Endothelial cell of umbilical vein (primary cell): ENCODE measurements at regions not wholly inside any gene's neighbourhood (a gene's known extent, or its start where the extent isn't known, plus 50 kb on each side); places are given as distances from the start of the nearest gene placed in this dataset.

Experiments
- BruUV-seq: library from RNA; stranded (reverse); fragments of 400-500 nt; replicated peaks from 2 replicates; lab custom pipeline; 2021; lab: Mats Ljungman, UMichigan
- CTCF ChIA-PET: fragments of 300-600, 350-600 bp; sonication (Branson Sonifier 250); formaldehyde crosslinking; loops from one replicate; lab custom pipeline; 2021; ENCODE audit warnings: antibody characterized with exemption, inconsistent platforms; lab: Charles Lee
- POLR2A ChIA-PET: fragments of 300-600, 350-600 bp; sonication (Branson Sonifier 250); formaldehyde crosslinking; loops from one replicate; lab custom pipeline; 2021; ENCODE audit warnings: antibody characterized with exemption, inconsistent platforms; lab: Charles Lee
- DNase-seq: peaks from one replicate; pipeline ENCODE4 v3.0.0-alpha.2; 2011; ENCODE audit warnings: low read depth, low spot score
- FAIRE-seq: peaks from 2 replicates; lab custom pipeline; 2011; peaks lifted over from hg19 to GRCh38; lab: Jason Lieb, UNC
- H2AFZ ChIP-seq: 2 replicates; pipeline ENCODE4 v1.6.0; 2012; ENCODE audit warnings: low read depth, low read length, control low read depth, inconsistent platforms
- H3K27ac ChIP-seq: 2 replicates; pipeline ENCODE4 v1.5.1; 2011; ENCODE audit warnings: low read depth, mild to moderate bottlenecking, control low read depth, low read length, moderate library complexity; ENCODE audit not compliant: insufficient read depth
- H3K27me3 ChIP-seq, 2 experiments: 2 replicates each; pipeline versions ENCODE4 v1.6.0 to v1.6.1; 2011; ENCODE audit warnings: low read length in 2 of 2, mixed read lengths in 1 of 2; ENCODE audit not compliant: control insufficient read depth in 2 of 2, insufficient read depth in 2 of 2
- H3K36me3 ChIP-seq, 2 experiments: 2 replicates in 1 of 2; 3 replicates in 1 of 2; pipeline ENCODE4 v1.5.1; 2011; ENCODE audit warnings: low read length in 2 of 2, mild to moderate bottlenecking in 1 of 2, moderate library complexity in 1 of 2; ENCODE audit not compliant: control insufficient read depth in 2 of 2, insufficient read depth in 2 of 2; ENCODE audit errors: extremely low read depth in 1 of 2
- H3K4me1 ChIP-seq: 3 replicates; pipeline ENCODE4 v1.5.1; 2011; ENCODE audit warnings: mild to moderate bottlenecking, low read length; ENCODE audit not compliant: control insufficient read depth, insufficient read depth; ENCODE audit errors: extremely low read depth
- H3K4me2 ChIP-seq: 2 replicates; pipeline ENCODE4 v1.6.1; 2011; ENCODE audit warnings: low read length, control low read depth, mixed read lengths; ENCODE audit not compliant: insufficient read depth
- H3K4me3 ChIP-seq, 3 experiments: fragments of 200-600 bp in 1 of 3; sonication (generic), shearing (Covaris generic) in 1 of 3; replicated peaks in 1 of 3; 2 replicates each; pipeline ENCODE4 v1.5.1; 2011 to 2016; ENCODE audit warnings: control low read depth in 3 of 3, low read length in 3 of 3, mild to moderate bottlenecking in 2 of 3, inconsistent platforms in 1 of 3, low read depth in 1 of 3, moderate library complexity in 1 of 3; ENCODE audit not compliant: insufficient read depth in 1 of 3
- H3K79me2 ChIP-seq: 2 replicates; pipeline ENCODE4 v1.6.0; 2012; ENCODE audit warnings: low read length, inconsistent platforms; ENCODE audit not compliant: control insufficient read depth, insufficient read depth
- H3K9ac ChIP-seq: replicated peaks from 2 replicates; pipeline ENCODE3; 2011; ENCODE audit warnings: low read length, control low read depth; ENCODE audit not compliant: insufficient read depth; ENCODE audit errors: extremely low read depth
- H3K9me1 ChIP-seq: replicated peaks from 3 replicates; pipeline ENCODE4 v1.6.0; 2011; ENCODE audit warnings: mild to moderate bottlenecking, low read length; ENCODE audit not compliant: control insufficient read depth, insufficient read depth; ENCODE audit errors: extremely low read depth
- H3K9me3 ChIP-seq: replicated peaks from 2 replicates; pipeline ENCODE4 v1.5.1; 2012; ENCODE audit warnings: low read length, inconsistent platforms; ENCODE audit not compliant: control insufficient read depth, insufficient read depth
- H4K20me1 ChIP-seq: replicated peaks from 2 replicates; pipeline ENCODE3; 2011; ENCODE audit warnings: mild to moderate bottlenecking, low read length; ENCODE audit not compliant: control insufficient read depth, insufficient read depth; ENCODE audit errors: extremely low read depth
- EZH2 ChIP-seq: IDR thresholded peaks from 2 replicates; pipeline ENCODE4 v1.6.1; 2012; ENCODE audit warnings: borderline replicate concordance, low read depth, mild to moderate bottlenecking, moderate library complexity, low read length, inconsistent platforms; ENCODE audit not compliant: severe bottlenecking
- FOS ChIP-seq: IDR thresholded peaks from 2 replicates; pipeline ENCODE4 v1.6.1; 2011; ENCODE audit warnings: mild to moderate bottlenecking, low read length, moderate library complexity, borderline replicate concordance; ENCODE audit not compliant: insufficient read depth
- GATA2 ChIP-seq: IDR thresholded peaks from 2 replicates; pipeline ENCODE4 v1.7.0; 2011; ENCODE audit warnings: low read depth, mild to moderate bottlenecking, moderate library complexity, mixed read lengths, low read length; ENCODE audit not compliant: insufficient read length, insufficient read depth
- JUN ChIP-seq: IDR thresholded peaks from 2 replicates; pipeline ENCODE4 v1.6.1; 2011; ENCODE audit warnings: borderline replicate concordance, low read depth; ENCODE audit not compliant: insufficient read length, insufficient read depth
- MYC ChIP-seq: IDR thresholded peaks from one replicate; pipeline ENCODE4 v1.6.1; 2011; ENCODE audit warnings: mild to moderate bottlenecking, low read depth, low read length
- POLR2A ChIP-seq: IDR thresholded peaks from 2 replicates; pipeline ENCODE4 v1.6.1; 2012; ENCODE audit warnings: low read depth, mild to moderate bottlenecking, control low read depth, low read length
- POLR2AphosphoS5 ChIP-seq: IDR thresholded peaks from 2 replicates; pipeline ENCODE4 v1.6.1; 2012; ENCODE audit warnings: low read depth, mild to moderate bottlenecking, control low read depth, low read length, moderate library complexity; ENCODE audit not compliant: insufficient read depth
- dilution Hi-C: fragments of 300-500 bp; cut with MboI; formaldehyde crosslinking; loops from one replicate; pipeline ENCODE4 v1.15.0; 2019; ENCODE audit warnings: low sequenced_read_pairs; ENCODE audit not compliant: extremely low pct_ligation_motif_present
- intact Hi-C: fragments of 100-400 bp; cut with micrococcal nuclease; formaldehyde crosslinking; loops from one replicate; pipeline ENCODE4 v1.10.0; 2022
- TF ChIP-seq, protein P1 (sequence below): IDR thresholded peaks from 2 replicates; pipeline ENCODE4 v1.6.1; 2011; ENCODE audit not compliant: insufficient read depth, insufficient read length
- TF ChIP-seq, protein P2 (sequence below), 2 donors: IDR thresholded peaks; 1 replicate in 1 of 2; 2 replicates in 1 of 2; pipeline ENCODE4 v1.5.1; 2011; ENCODE audit warnings: low read length in 2 of 2, mild to moderate bottlenecking in 2 of 2, moderate library complexity in 2 of 2, control low read depth in 1 of 2, inconsistent platforms in 1 of 2, low read depth in 1 of 2; ENCODE audit not compliant: insufficient read depth in 1 of 2; ENCODE audit errors: extremely low read depth in 1 of 2

DNA sequence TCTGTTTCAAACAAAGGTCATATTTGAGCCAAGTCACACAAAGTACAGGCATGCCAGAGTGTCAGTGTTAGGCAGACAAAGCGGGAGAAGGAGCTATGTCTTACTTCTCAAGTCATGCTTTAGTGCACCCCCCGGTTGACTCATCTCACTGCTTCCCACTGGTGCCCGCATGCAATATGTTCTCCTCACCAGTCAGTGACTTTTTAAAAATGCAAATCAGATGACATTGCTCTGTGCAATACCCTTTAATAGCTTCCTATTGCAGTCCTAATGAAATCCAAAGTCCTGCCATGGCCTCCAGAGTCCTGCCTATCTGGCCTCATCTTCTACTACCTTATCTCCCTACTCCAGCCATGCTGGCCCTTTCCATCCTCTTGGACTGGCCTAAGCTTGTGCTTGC is 429.1 kb downstream of the ACTR3B start:
- no peaks in the 10 kb centered on the region for H3K27me3 ChIP-seq
- ChIA-PET CTCF (no interaction called here), POLR2A (no interaction called here)
- no peaks in the 10 kb centered on the region for H3K9me1 ChIP-seq
- H4K20me1 ChIP-seq: no peaks in the 10 kb centered on the region
- no peaks in the 10 kb centered on the region for H3K4me1 ChIP-seq
- no peak overlapping the region for H2AFZ ChIP-seq
- H3K36me3 ChIP-seq: no peaks in the 10 kb centered on the region
- TF ChIP-seq EZH2 (no peak), POLR2AphosphoS5 (no peak), JUN (no peak), GATA2 (no peak), MYC (no peak), POLR2A (no peak), FOS (no peak)
- TF ChIP-seq, protein P1, sequence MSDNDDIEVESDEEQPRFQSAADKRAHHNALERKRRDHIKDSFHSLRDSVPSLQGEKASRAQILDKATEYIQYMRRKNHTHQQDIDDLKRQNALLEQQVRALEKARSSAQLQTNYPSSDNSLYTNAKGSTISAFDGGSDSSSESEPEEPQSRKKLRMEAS: no peak
- TF ChIP-seq, protein P2, sequence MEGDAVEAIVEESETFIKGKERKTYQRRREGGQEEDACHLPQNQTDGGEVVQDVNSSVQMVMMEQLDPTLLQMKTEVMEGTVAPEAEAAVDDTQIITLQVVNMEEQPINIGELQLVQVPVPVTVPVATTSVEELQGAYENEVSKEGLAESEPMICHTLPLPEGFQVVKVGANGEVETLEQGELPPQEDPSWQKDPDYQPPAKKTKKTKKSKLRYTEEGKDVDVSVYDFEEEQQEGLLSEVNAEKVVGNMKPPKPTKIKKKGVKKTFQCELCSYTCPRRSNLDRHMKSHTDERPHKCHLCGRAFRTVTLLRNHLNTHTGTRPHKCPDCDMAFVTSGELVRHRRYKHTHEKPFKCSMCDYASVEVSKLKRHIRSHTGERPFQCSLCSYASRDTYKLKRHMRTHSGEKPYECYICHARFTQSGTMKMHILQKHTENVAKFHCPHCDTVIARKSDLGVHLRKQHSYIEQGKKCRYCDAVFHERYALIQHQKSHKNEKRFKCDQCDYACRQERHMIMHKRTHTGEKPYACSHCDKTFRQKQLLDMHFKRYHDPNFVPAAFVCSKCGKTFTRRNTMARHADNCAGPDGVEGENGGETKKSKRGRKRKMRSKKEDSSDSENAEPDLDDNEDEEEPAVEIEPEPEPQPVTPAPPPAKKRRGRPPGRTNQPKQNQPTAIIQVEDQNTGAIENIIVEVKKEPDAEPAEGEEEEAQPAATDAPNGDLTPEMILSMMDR (IDR thresholded peaks at IDR 0.05; ENCODE audit: extremely low read depth in 1 of 2, insufficient read depth in 1 of 2, low read depth in 1 of 2, low read length in 2 of 2): no peak
- no peak for FAIRE-seq
- intact Hi-C loops: no loop called here
- no peak overlapping the region for H3K9ac ChIP-seq
- H3K4me3 ChIP-seq: no peak overlapping the region
- no peaks in the 10 kb centered on the region for H3K79me2 ChIP-seq
- dilution Hi-C loops: no loop called here
- H3K27ac ChIP-seq: no peak overlapping the region
- DNase-seq: no peak
- H3K9me3 ChIP-seq: peaks cover 6% of the 10 kb centered on the region
- BruUV-seq: no TSS peak
- H3K4me2 ChIP-seq: no peak overlapping the region
